ENCODE measurements at regions not wholly inside any gene's neighbourhood (a gene's known extent, or its start where the extent isn't known, plus 50 kb on each side); places are given as distances from the start of the nearest gene placed in this dataset.

GRCh38 chr7:67589183-67589582, 592.5 kb downstream of the TYW1 start:
- POLR2A ChIA-PET (ENCODE audit: unreplicated experiment) = no interaction called here
- Histone ChIP-seq H4K20me1 (ENCODE audit: insufficient read depth, low read length) (no peaks in the 10 kb centered on the region), H3K36me3 (ENCODE audit: control insufficient read depth, insufficient read depth, low read length) (no peaks in the 10 kb centered on the region), H3K27ac (ENCODE audit: insufficient read depth, low read length) (no peak overlapping the region), H2AK9ac (replicated peaks; ENCODE audit: low read depth, low read length, poor library complexity) (no peak overlapping the region), H3K56ac (ENCODE audit: extremely low read depth, insufficient read depth, low read length) (no peak overlapping the region), H3K4me2 (ENCODE audit: low read depth, low read length) (no peak overlapping the region), H3K23ac (ENCODE audit: low read depth, low read length) (no peak overlapping the region), H2BK5ac (ENCODE audit: low read depth, low read length, poor library complexity, severe bottlenecking) (no peak overlapping the region), H3K27me3 (ENCODE audit: control insufficient read depth, insufficient read depth, low read length) (no peaks in the 10 kb centered on the region), H2BK120ac (ENCODE audit: low read depth, low read length) (no peak overlapping the region), H3K9me1 (ENCODE audit: insufficient read depth, low read length) (no peaks in the 10 kb centered on the region), H3K4ac (ENCODE audit: low read depth, low read length) (no peak overlapping the region), H3K14ac (replicated peaks; ENCODE audit: low read depth, low read length) (no peak overlapping the region), H3K4me3 (ENCODE audit: insufficient read depth, low read depth, low read length) (no peak overlapping the region), H2AFZ (replicated peaks; ENCODE audit: low read length, poor library complexity) (no peak overlapping the region), H2BK20ac (ENCODE audit: low read depth, low read length) (no peak overlapping the region), H3K9ac (ENCODE audit: low read depth, low read length) (no peak overlapping the region), H3K4me1 (ENCODE audit: control insufficient read depth, insufficient read depth, low read length) (no peaks in the 10 kb centered on the region), H4K91ac (ENCODE audit: insufficient read depth, low read depth, low read length) (no peak overlapping the region), H3K79me1 (ENCODE audit: low read depth in 1 of 2, low read length in 2 of 2) (no peaks in the 10 kb centered on the region), H3K9me3 (ENCODE audit: control insufficient read depth, insufficient read depth, low read length) (peaks cover 28% of the 10 kb centered on the region), H2AK5ac (ENCODE audit: low read depth, low read length) (no peak overlapping the region), H3K18ac (ENCODE audit: low read depth, low read length) (no peak overlapping the region), H4K8ac (ENCODE audit: low read depth in 2 of 2, low read length in 2 of 2) (no peak overlapping the region), H4K5ac (ENCODE audit: low read depth, low read length) (no peak overlapping the region), H2BK15ac (ENCODE audit: low read depth, low read length) (no peak overlapping the region)
- DNase-seq (no peak), ATAC-seq (ENCODE audit: low read depth) (no peak)
- intact Hi-C loops (cut with micrococcal nuclease) = no loop called here
- BruUV-seq (replicated peaks) = no TSS peak
- dilution Hi-C loops (cut with HindIII; ENCODE audit: low sequenced_read_pairs, unreplicated experiment) = no loop called here
- TF ChIP-seq POLR2A (IDR thresholded peaks at IDR 0.05; ENCODE audit: low read depth, low read length) (no peak), BHLHE40 (IDR thresholded peaks at IDR 0.05; ENCODE audit: low read depth, low read length) (no peak), MAZ (IDR thresholded peaks at IDR 0.05; ENCODE audit: borderline replicate concordance, low read depth, low read length) (no peak)
- CTCF ChIA-PET = no interaction called here
- in situ Hi-C loops (cut with MboI; ENCODE audit: low sequenced_read_pairs) = no loop called here
- 60% methylated on average over 2 of the region's 10 CpGs; no CpG with 5 or more reads in 1 of the 2 experiments for WGBS, 2 experiments (ENCODE audit: extremely low coverage in 2 of 2, insufficient read length in 1 of 2)

All from IMR-90 (cell line).